DND-41 (cell line): ENCODE measurements at regions not wholly inside any gene's neighbourhood (a gene's known extent, or its start where the extent isn't known, plus 50 kb on each side); places are given as distances from the start of the nearest gene placed in this dataset.

ENCODE experiments used
- EZH2 ChIP-seq: IDR thresholded peaks from 3 replicates; pipeline ENCODE4 v1.6.1; 2012; ENCODE audit warnings: borderline replicate concordance, low read depth, mild to moderate bottlenecking, moderate library complexity, low read length, inconsistent platforms; ENCODE audit not compliant: severe bottlenecking
- TF ChIP-seq, protein P1 (sequence below): IDR thresholded peaks from 2 replicates; pipeline ENCODE4 v1.5.1; 2012; ENCODE audit warnings: borderline replicate concordance, low read length, moderate library complexity, mild to moderate bottlenecking; ENCODE audit not compliant: poor library complexity, severe bottlenecking; ENCODE audit errors: extremely low read depth

DNA sequence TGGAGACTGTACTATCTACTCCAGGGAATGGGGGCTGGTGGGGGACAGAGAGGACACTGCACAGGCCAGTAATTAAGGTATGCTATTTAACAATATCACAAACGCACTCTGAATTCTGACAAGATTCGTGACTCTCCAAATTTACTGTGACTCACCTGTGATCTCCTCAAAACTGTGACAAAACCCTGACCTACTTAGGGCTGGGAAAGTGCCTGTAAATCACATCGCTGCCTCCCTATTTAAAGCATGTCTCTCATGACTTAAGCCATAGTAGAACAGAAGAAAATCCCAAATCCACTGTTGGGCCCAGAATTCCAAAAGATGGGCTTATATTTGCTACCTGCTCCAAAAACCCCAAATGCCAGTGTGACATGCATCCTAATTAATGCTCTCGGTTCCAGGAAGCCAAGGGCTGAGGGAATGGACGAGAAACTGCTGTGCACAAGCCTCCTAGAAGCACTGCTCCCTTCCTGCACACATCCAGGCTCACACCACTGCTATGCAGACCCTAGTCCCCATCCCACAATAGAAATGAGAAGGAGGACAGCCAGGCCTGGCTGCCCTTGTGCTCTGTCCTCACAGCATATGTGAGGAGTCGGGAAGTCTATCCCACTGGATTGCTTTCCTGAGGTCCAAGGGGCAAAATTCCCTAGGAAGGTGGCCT, 187.7 kb upstream of the CHRNA7 start:
- TF ChIP-seq, protein P1, sequence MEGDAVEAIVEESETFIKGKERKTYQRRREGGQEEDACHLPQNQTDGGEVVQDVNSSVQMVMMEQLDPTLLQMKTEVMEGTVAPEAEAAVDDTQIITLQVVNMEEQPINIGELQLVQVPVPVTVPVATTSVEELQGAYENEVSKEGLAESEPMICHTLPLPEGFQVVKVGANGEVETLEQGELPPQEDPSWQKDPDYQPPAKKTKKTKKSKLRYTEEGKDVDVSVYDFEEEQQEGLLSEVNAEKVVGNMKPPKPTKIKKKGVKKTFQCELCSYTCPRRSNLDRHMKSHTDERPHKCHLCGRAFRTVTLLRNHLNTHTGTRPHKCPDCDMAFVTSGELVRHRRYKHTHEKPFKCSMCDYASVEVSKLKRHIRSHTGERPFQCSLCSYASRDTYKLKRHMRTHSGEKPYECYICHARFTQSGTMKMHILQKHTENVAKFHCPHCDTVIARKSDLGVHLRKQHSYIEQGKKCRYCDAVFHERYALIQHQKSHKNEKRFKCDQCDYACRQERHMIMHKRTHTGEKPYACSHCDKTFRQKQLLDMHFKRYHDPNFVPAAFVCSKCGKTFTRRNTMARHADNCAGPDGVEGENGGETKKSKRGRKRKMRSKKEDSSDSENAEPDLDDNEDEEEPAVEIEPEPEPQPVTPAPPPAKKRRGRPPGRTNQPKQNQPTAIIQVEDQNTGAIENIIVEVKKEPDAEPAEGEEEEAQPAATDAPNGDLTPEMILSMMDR: no peak
- TF ChIP-seq EZH2: no peak
